K562 (cell line): ENCODE measurements at regions not wholly inside any gene's neighbourhood (a gene's known extent, or its start where the extent isn't known, plus 50 kb on each side); places are given as distances from the start of the nearest gene placed in this dataset.

Source experiments
- CBFB ChIP-seq: sonication (generic); formaldehyde crosslinking; IDR thresholded peaks from 2 replicates; pipeline ENCODE4 v1.4.0; 2020; ENCODE audit warnings: mild to moderate bottlenecking, missing genetic modification reagents
- ZNF280A ChIP-seq: fragments of 450-650 bp; IDR thresholded peaks from 2 replicates; pipeline ENCODE4 v1.6.1; 2018; ENCODE audit warnings: mild to moderate bottlenecking, low read depth; ENCODE audit not compliant: partially characterized antibody
- ZNF407 ChIP-seq: fragments of 450-650 bp; IDR thresholded peaks from 2 replicates; pipeline ENCODE4 v1.6.1; 2016; ENCODE audit warnings: low read depth

GRCh38 chr2:145592361-145592760 is 1072.4 kb upstream of the ZEB2 start (continued):
- TF ChIP-seq ZNF407: no peak
- no peak for TF ChIP-seq CBFB (CRISPR knock-in tag)
- no peak for TF ChIP-seq ZNF280A
